Mesothelial cell of epicardium (in vitro differentiated cells): ENCODE measurements at regions not wholly inside any gene's neighbourhood (a gene's known extent, or its start where the extent isn't known, plus 50 kb on each side); places are given as distances from the start of the nearest gene placed in this dataset.

Experiments
- DNase-seq, 2 experiments: peaks; one replicate each; pipeline ENCODE4 v3.0.0; 2021; ENCODE audit warnings: low spot score in 2 of 2; ENCODE audit not compliant: unreplicated experiment in 2 of 2
- H3K27ac Mint-ChIP-seq: 2 replicates; pipeline ENCODE4 v1.8.0; 2021; ENCODE audit warnings: mixed read lengths
- H3K27me3 Mint-ChIP-seq: 2 replicates; pipeline ENCODE4 v1.8.0; 2021; ENCODE audit warnings: low read depth, mixed read lengths
- H3K36me3 Mint-ChIP-seq: 2 replicates; pipeline ENCODE4 v1.8.0; 2021; ENCODE audit warnings: mixed read lengths
- H3K4me1 Mint-ChIP-seq: 2 replicates; pipeline ENCODE4 v1.8.0; 2021; ENCODE audit warnings: mixed read lengths
- H3K4me3 Mint-ChIP-seq: 2 replicates; pipeline ENCODE4 v1.8.0; 2021; ENCODE audit warnings: mild to moderate bottlenecking, moderate library complexity, mixed read lengths
- H3K9me3 Mint-ChIP-seq: 2 replicates; pipeline ENCODE4 v1.8.0; 2021; ENCODE audit warnings: mixed read lengths
- TF ChIP-seq, protein P1 (sequence below): fragments of 200-600 bp; sonication (generic); IDR thresholded peaks from one replicate; pipeline ENCODE4 v1.5.0; 2021; ENCODE audit warnings: antibody characterized with exemption; ENCODE audit not compliant: unreplicated experiment

DNA sequence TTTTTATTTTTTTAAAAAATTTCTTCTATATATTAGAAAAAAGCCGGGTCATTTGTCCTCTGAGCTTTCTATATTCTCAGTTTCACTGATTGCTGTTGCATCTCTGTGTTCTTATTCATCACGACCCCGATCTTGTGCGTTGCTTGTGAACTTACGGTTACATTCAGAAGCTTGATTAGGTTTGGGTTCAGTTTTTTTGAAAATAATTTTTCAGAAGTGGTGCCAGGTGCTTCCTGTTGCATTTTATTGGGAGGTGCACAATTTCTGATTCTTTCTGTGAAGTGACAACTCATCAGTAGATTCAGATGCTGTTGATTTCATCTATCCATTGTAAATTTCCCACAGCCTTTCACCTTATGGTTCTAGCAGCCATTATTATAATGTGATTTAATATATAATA is 147.3 kb downstream of the INHBB start:
- no peaks in the 10 kb centered on the region for H3K4me1 Mint-ChIP-seq
- peaks cover 62% of the 10 kb centered on the region for H3K27me3 Mint-ChIP-seq
- no peak for DNase-seq
- H3K4me3 Mint-ChIP-seq, result no peak overlapping the region
- TF ChIP-seq, protein P1, sequence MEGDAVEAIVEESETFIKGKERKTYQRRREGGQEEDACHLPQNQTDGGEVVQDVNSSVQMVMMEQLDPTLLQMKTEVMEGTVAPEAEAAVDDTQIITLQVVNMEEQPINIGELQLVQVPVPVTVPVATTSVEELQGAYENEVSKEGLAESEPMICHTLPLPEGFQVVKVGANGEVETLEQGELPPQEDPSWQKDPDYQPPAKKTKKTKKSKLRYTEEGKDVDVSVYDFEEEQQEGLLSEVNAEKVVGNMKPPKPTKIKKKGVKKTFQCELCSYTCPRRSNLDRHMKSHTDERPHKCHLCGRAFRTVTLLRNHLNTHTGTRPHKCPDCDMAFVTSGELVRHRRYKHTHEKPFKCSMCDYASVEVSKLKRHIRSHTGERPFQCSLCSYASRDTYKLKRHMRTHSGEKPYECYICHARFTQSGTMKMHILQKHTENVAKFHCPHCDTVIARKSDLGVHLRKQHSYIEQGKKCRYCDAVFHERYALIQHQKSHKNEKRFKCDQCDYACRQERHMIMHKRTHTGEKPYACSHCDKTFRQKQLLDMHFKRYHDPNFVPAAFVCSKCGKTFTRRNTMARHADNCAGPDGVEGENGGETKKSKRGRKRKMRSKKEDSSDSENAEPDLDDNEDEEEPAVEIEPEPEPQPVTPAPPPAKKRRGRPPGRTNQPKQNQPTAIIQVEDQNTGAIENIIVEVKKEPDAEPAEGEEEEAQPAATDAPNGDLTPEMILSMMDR, result no peak
- no peaks in the 10 kb centered on the region for H3K36me3 Mint-ChIP-seq
- H3K9me3 Mint-ChIP-seq, result no peaks in the 10 kb centered on the region
- no peak overlapping the region for H3K27ac Mint-ChIP-seq

DNA sequence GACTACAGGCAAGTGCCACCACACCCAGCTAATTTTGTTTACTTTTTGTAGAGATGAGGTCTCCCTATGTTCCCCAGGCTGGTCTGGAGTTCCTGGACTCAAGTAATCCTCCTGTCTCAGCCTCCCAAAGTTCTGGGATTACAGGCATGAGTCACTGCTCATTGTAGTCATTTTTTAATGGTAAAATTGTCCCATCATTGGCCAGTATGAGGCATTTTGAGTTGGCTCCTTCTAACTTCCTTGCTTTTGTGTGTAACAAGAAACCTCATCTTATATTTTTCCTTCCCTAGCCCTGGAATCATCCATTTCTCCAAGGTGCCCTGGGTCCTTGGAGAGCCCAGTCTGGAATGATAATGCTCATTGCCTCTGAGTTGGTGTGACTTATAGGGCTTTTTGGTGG is 148.5 kb downstream of the INHBB start:
- peaks cover 61% of the 10 kb centered on the region for H3K27me3 Mint-ChIP-seq
- TF ChIP-seq, protein P1, result no peak
- H3K36me3 Mint-ChIP-seq, result no peaks in the 10 kb centered on the region
- no peaks in the 10 kb centered on the region for H3K4me1 Mint-ChIP-seq
- H3K4me3 Mint-ChIP-seq, result no peak overlapping the region
- no peaks in the 10 kb centered on the region for H3K9me3 Mint-ChIP-seq
- H3K27ac Mint-ChIP-seq, result no peak overlapping the region
- DNase-seq, result no peak

DNA sequence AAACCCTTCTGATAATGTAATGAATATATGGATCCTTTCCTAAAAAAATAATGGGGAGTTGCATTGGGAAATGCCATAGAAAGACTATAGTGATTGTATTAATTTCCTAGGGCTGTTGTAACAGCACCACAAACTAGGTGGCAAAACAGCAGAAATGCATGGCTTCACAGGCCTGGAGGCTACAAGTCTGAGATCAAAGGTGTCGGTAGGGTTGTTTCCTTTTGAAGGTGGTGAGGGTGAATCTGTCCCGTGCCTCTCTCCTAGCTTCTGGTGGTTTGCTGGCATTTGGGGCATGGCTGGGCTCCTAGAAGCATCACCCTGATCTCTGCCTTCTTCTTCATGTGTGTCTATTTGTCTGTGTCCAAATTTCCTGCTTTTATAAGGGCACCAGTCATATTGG is 149.7 kb downstream of the INHBB start:
- Mint-ChIP-seq H3K9me3 (no peaks in the 10 kb centered on the region), H3K4me1 (no peaks in the 10 kb centered on the region), H3K36me3 (no peaks in the 10 kb centered on the region), H3K27ac (no peak overlapping the region), H3K27me3 (peaks cover 58% of the 10 kb centered on the region), H3K4me3 (no peak overlapping the region)
- TF ChIP-seq, protein P1, result no peak
- DNase-seq, result no peak

DNA sequence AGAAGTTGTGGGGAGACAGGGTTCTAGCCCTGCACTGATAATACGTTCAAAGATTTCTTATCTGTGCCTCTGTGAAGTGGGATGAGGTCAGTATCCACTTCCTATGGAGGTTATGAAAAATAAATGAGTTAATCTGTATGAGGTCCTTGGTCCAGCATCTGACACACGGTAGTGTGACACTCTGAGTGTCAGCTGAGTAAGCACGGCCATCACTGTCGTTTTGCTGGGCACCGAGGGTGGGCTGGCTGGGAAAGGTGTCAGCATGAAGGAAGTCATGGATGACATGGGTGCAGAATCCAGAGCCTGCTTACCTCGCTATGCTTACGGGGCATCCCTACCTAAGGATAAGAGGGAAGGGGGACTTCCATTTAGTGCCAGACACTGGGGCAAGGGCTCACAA is 150.3 kb downstream of the INHBB start:
- TF ChIP-seq, protein P1, result no peak
- peaks cover 57% of the 10 kb centered on the region for H3K27me3 Mint-ChIP-seq
- no peaks in the 10 kb centered on the region for H3K9me3 Mint-ChIP-seq
- H3K4me3 Mint-ChIP-seq, result no peak overlapping the region
- H3K27ac Mint-ChIP-seq, result no peak overlapping the region
- no peak for DNase-seq
- H3K36me3 Mint-ChIP-seq, result no peaks in the 10 kb centered on the region
- no peaks in the 10 kb centered on the region for H3K4me1 Mint-ChIP-seq

DNA sequence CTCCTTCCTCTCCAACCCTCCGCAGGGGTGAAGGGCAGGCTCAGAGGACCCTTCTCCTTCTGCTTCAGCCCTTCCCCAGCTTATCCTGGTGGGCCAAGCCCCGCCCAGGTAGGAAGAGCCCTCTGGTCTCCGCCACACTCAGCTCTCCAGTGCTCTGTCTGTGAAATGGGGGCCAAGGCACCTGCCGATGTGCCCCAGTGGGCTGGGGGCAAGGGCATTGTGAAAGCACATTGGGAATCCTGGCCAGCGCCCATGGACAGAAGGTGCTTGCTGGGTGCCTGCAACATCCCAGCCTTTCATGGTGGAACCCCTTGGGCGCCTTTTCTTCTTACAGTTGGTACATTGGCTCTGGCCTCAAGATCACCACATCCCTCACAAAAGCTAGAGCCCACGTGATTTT is 150.8 kb downstream of the INHBB start:
- H3K27me3 Mint-ChIP-seq, result peaks cover 52% of the 10 kb centered on the region
- DNase-seq, result no peak
- H3K9me3 Mint-ChIP-seq, result no peaks in the 10 kb centered on the region
- no peaks in the 10 kb centered on the region for H3K4me1 Mint-ChIP-seq
- no peaks in the 10 kb centered on the region for H3K36me3 Mint-ChIP-seq
- no peak overlapping the region for H3K27ac Mint-ChIP-seq
- H3K4me3 Mint-ChIP-seq, result no peak overlapping the region
- TF ChIP-seq, protein P1, result no peak
